Hepatocyte (in vitro differentiated cells): ENCODE measurements at regions not wholly inside any gene's neighbourhood (a gene's known extent, or its start where the extent isn't known, plus 50 kb on each side); places are given as distances from the start of the nearest gene placed in this dataset.

Experiments used
- EZH2 ChIP-seq: fragments of 200-600 bp; sonication (generic); IDR thresholded peaks from 2 replicates; pipeline ENCODE4 v1.6.1; 2016; ENCODE audit warnings: antibody characterized with exemption, mild to moderate bottlenecking, borderline replicate concordance
- EZH2phosphoT487 ChIP-seq: fragments of 200-600 bp; sonication (generic); IDR thresholded peaks from one replicate; pipeline ENCODE4 v1.6.1; 2018; ENCODE audit warnings: antibody characterized with exemption, mild to moderate bottlenecking, low read depth, moderate library complexity; ENCODE audit not compliant: unreplicated experiment, severe bottlenecking
- TF ChIP-seq, protein P1 (sequence below): fragments of 200-600 bp; sonication (generic); IDR thresholded peaks from 2 replicates; pipeline ENCODE4 v1.5.1; 2016; ENCODE audit warnings: antibody characterized with exemption, mild to moderate bottlenecking; ENCODE audit not compliant: poor library complexity

GRCh38 chr2:144597388-144597787 lies 77.5 kb upstream of the ZEB2 start:
- no peak for TF ChIP-seq EZH2
- TF ChIP-seq, protein P1, sequence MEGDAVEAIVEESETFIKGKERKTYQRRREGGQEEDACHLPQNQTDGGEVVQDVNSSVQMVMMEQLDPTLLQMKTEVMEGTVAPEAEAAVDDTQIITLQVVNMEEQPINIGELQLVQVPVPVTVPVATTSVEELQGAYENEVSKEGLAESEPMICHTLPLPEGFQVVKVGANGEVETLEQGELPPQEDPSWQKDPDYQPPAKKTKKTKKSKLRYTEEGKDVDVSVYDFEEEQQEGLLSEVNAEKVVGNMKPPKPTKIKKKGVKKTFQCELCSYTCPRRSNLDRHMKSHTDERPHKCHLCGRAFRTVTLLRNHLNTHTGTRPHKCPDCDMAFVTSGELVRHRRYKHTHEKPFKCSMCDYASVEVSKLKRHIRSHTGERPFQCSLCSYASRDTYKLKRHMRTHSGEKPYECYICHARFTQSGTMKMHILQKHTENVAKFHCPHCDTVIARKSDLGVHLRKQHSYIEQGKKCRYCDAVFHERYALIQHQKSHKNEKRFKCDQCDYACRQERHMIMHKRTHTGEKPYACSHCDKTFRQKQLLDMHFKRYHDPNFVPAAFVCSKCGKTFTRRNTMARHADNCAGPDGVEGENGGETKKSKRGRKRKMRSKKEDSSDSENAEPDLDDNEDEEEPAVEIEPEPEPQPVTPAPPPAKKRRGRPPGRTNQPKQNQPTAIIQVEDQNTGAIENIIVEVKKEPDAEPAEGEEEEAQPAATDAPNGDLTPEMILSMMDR, result no peak
- no peak for TF ChIP-seq EZH2phosphoT487
